Caco-2 (cell line): ENCODE measurements at regions not wholly inside any gene's neighbourhood (a gene's known extent, or its start where the extent isn't known, plus 50 kb on each side); places are given as distances from the start of the nearest gene placed in this dataset.

Experiments used
- BruUV-seq: library from RNA; stranded (reverse); fragments of 400-500 nt; replicated peaks from 2 replicates; lab custom pipeline; 2021; lab: Mats Ljungman, UMichigan
- CTCF ChIA-PET: fragments of 300-600 bp; sonication (Branson Sonifier 250); formaldehyde crosslinking; loops from one replicate; lab custom pipeline; 2022; ENCODE audit warnings: antibody characterized with exemption; lab: Charles Lee
- POLR2A ChIA-PET: fragments of 300-600 bp; sonication (Branson Sonifier 250); formaldehyde crosslinking; loops from one replicate; lab custom pipeline; 2022; ENCODE audit warnings: antibody characterized with exemption; lab: Charles Lee
- DNase-seq, 2 experiments: peaks; one replicate each; pipeline versions ENCODE4 v3.0.0 to v3.0.0-alpha.2; 2020 to 2022
- H3K27me3 ChIP-seq: replicated peaks from 2 replicates; pipeline ENCODE4 v1.6.0; 2011; ENCODE audit warnings: low read length; ENCODE audit not compliant: control insufficient read depth, insufficient read depth
- H3K36me3 ChIP-seq: 2 replicates; pipeline ENCODE4 v1.5.1; 2011; ENCODE audit warnings: low read length; ENCODE audit not compliant: control insufficient read depth, insufficient read depth
- H3K4me1 ChIP-seq: fragments of 250-450 bp; sonication (Bioruptor Pico); 2 replicates; pipeline ENCODE4 v1.5.1; 2020; ENCODE audit warnings: mild to moderate bottlenecking
- H3K4me3 ChIP-seq: 2 replicates; pipeline ENCODE4 v1.5.1; 2011; ENCODE audit warnings: low read depth, mild to moderate bottlenecking, control low read depth, low read length
- H3K9me3 ChIP-seq: fragments of 250-450 bp; sonication (Bioruptor Pico); 2 replicates; pipeline ENCODE4 v1.5.1; 2020; ENCODE audit warnings: mild to moderate bottlenecking, moderate library complexity
- H3K27ac Mint-ChIP-seq: one replicate; pipeline ENCODE4 v1.8.0; 2022; ENCODE audit warnings: mixed read lengths; ENCODE audit not compliant: unreplicated experiment
- H3K27me3 Mint-ChIP-seq: one replicate; pipeline ENCODE4 v1.8.0; 2022; ENCODE audit warnings: mixed read lengths; ENCODE audit not compliant: insufficient read depth, unreplicated experiment
- H3K36me3 Mint-ChIP-seq: one replicate; pipeline ENCODE4 v1.8.0; 2022; ENCODE audit warnings: mild to moderate bottlenecking, mixed read lengths; ENCODE audit not compliant: insufficient read depth, unreplicated experiment
- H3K4me1 Mint-ChIP-seq: one replicate; pipeline ENCODE4 v1.8.0; 2022; ENCODE audit warnings: low read depth, mixed read lengths; ENCODE audit not compliant: unreplicated experiment
- H3K4me3 Mint-ChIP-seq: one replicate; pipeline ENCODE4 v1.8.0; 2022; ENCODE audit warnings: mild to moderate bottlenecking, moderate library complexity, mixed read lengths; ENCODE audit not compliant: unreplicated experiment
- H3K9me3 Mint-ChIP-seq: one replicate; pipeline ENCODE4 v1.8.0; 2022; ENCODE audit warnings: mixed read lengths; ENCODE audit not compliant: unreplicated experiment
- intact Hi-C: fragments of 100-400 bp; cut with micrococcal nuclease; formaldehyde crosslinking; loops from one replicate; pipeline ENCODE4 v1.10.0; 2022; ENCODE audit not compliant: unreplicated experiment
- TF ChIP-seq, protein P1 (sequence below), 2 experiments: fragments of 200-600 bp in 1 of 2; IDR thresholded peaks; 1 replicate in 1 of 2; 2 replicates in 1 of 2; pipeline versions ENCODE4 v1.5.1 to v1.8.0; 2011 to 2022; ENCODE audit warnings: antibody characterized with exemption in 1 of 2, control low read depth in 1 of 2, inconsistent platforms in 1 of 2, low read depth in 1 of 2, low read length in 1 of 2, mild to moderate bottlenecking in 1 of 2, moderate library complexity in 1 of 2; ENCODE audit not compliant: insufficient read depth in 1 of 2, severe bottlenecking in 1 of 2, unreplicated experiment in 1 of 2

GRCh38 chr16:54806881-54807360 lies 123.7 kb upstream of the IRX5 start:
- Histone ChIP-seq H3K36me3 (no peaks in the 10 kb centered on the region), H3K27me3 (no peaks in the 10 kb centered on the region), H3K9me3 (no peaks in the 10 kb centered on the region), H3K4me3 (no peak overlapping the region), H3K4me1 (peaks cover 10% of the 10 kb centered on the region)
- Mint-ChIP-seq H3K27ac (no peak overlapping the region), H3K4me1 (peaks cover 7% of the 10 kb centered on the region), H3K4me3 (no peak overlapping the region), H3K27me3 (no peaks in the 10 kb centered on the region), H3K9me3 (no peaks in the 10 kb centered on the region), H3K36me3 (no peaks in the 10 kb centered on the region)
- ChIA-PET CTCF (no interaction called here), POLR2A (no interaction called here)
- TF ChIP-seq, protein P1, sequence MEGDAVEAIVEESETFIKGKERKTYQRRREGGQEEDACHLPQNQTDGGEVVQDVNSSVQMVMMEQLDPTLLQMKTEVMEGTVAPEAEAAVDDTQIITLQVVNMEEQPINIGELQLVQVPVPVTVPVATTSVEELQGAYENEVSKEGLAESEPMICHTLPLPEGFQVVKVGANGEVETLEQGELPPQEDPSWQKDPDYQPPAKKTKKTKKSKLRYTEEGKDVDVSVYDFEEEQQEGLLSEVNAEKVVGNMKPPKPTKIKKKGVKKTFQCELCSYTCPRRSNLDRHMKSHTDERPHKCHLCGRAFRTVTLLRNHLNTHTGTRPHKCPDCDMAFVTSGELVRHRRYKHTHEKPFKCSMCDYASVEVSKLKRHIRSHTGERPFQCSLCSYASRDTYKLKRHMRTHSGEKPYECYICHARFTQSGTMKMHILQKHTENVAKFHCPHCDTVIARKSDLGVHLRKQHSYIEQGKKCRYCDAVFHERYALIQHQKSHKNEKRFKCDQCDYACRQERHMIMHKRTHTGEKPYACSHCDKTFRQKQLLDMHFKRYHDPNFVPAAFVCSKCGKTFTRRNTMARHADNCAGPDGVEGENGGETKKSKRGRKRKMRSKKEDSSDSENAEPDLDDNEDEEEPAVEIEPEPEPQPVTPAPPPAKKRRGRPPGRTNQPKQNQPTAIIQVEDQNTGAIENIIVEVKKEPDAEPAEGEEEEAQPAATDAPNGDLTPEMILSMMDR (IDR thresholded peaks at IDR 0.05; ENCODE audit: insufficient read depth in 1 of 2, low read depth in 1 of 2, low read length in 1 of 2, severe bottlenecking in 1 of 2, unreplicated experiment in 1 of 2) = no peak
- intact Hi-C loops = no loop called here
- no TSS peak for BruUV-seq
- DNase-seq = no peak

DNA sequence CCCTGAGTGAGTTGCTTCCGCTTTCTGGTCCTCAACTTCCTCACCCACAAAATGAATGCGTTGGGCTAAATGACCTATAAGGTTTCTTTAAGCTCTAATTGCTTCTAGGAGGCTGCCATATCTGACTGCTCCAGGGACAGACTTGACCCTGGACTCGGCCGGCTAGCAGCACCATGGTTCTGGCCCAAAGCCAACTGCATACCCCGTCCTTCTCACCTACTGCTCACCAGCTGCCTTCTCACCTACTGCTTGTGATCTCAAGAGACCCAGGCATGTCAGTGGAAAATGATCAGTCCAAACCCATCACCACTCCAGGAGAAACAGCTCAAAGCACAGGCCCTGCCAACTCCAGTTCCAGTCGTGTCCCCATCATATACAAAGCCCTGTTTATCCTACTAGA lies 124.3 kb upstream of the IRX5 start:
- H3K4me1 ChIP-seq = peaks cover 10% of the 10 kb centered on the region
- POLR2A ChIA-PET = no interaction called here
- intact Hi-C loops = no loop called here
- H3K36me3 Mint-ChIP-seq = no peaks in the 10 kb centered on the region
- no peak overlapping the region for H3K27ac Mint-ChIP-seq
- no peaks in the 10 kb centered on the region for H3K27me3 ChIP-seq
- no peak for DNase-seq
- no peaks in the 10 kb centered on the region for H3K9me3 Mint-ChIP-seq
- no peaks in the 10 kb centered on the region for H3K36me3 ChIP-seq
- no peaks in the 10 kb centered on the region for H3K9me3 ChIP-seq
- TF ChIP-seq, protein P1 (IDR thresholded peaks at IDR 0.05; ENCODE audit: insufficient read depth in 1 of 2, low read depth in 1 of 2, low read length in 1 of 2, severe bottlenecking in 1 of 2, unreplicated experiment in 1 of 2) = no peak
- H3K4me3 Mint-ChIP-seq = no peak overlapping the region
- BruUV-seq = no TSS peak
- H3K4me3 ChIP-seq = no peak overlapping the region
- H3K4me1 Mint-ChIP-seq = peaks cover 7% of the 10 kb centered on the region
- CTCF ChIA-PET = no interaction called here
- no peaks in the 10 kb centered on the region for H3K27me3 Mint-ChIP-seq

DNA sequence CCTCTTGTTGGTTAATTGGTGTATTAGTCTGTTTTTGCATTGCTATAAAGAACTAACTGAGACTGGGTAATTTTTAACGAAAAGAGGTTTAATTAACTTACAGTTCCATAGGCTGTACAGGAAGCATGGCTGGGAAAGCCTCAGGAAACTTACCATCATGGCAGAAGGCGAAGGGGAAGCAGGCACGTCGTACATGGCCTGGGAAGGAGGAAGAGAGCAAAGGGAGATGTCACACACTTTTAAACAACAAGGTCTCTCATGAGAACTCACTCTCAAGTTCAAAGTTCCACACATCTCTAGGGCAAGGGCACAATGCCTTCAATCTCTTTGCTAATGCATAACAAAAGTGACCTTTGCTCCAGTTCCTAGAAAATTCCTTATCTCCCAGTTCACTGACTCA lies 125.0 kb upstream of the IRX5 start:
- H3K9me3 Mint-ChIP-seq = no peaks in the 10 kb centered on the region
- intact Hi-C loops = no loop called here

More for the DNA sequence above, 125.0 kb upstream of the IRX5 start:
- CTCF ChIA-PET = no interaction called here
- Histone ChIP-seq H3K27me3 (no peaks in the 10 kb centered on the region), H3K4me3 (no peak overlapping the region), H3K4me1 (peaks cover 10% of the 10 kb centered on the region), H3K9me3 (no peaks in the 10 kb centered on the region), H3K36me3 (no peaks in the 10 kb centered on the region)
- Mint-ChIP-seq H3K27ac (no peak overlapping the region), H3K36me3 (no peaks in the 10 kb centered on the region), H3K27me3 (no peaks in the 10 kb centered on the region), H3K4me3 (no peak overlapping the region), H3K4me1 (peaks cover 7% of the 10 kb centered on the region)
- TF ChIP-seq, protein P1 (IDR thresholded peaks at IDR 0.05; ENCODE audit: insufficient read depth in 1 of 2, low read depth in 1 of 2, low read length in 1 of 2, severe bottlenecking in 1 of 2, unreplicated experiment in 1 of 2) = no peak
- no peak for DNase-seq
- POLR2A ChIA-PET = no interaction called here
- BruUV-seq = no TSS peak
